K562 (cell line): ENCODE measurements at regions not wholly inside any gene's neighbourhood (a gene's known extent, or its start where the extent isn't known, plus 50 kb on each side); places are given as distances from the start of the nearest gene placed in this dataset.

Experiments
- ATAC-seq: fragments of 200-7000 bp; cut with Tn5 transposase; 3 replicates; pipeline ENCODE4 v1.9.1; 2020; ENCODE audit warnings: moderate library complexity
- BruUV-seq: library from RNA; stranded (reverse); fragments of 400-500 nt; replicated peaks from 2 replicates; lab custom pipeline; 2021; lab: Mats Ljungman, UMichigan
- CTCF ChIA-PET: fragments of 300-600 bp; formaldehyde crosslinking; extraction: SDS; loops from one replicate; lab custom pipeline; 2021; ENCODE audit warnings: low intra/inter-chr PET ratio; lab: Yijun Ruan, JAX
- POLR2A ChIA-PET: fragments of 300-600, 350-650 bp; sonication (Branson Sonifier 250); formaldehyde crosslinking; extraction: SDS; loops from one replicate; lab custom pipeline; 2021; ENCODE audit warnings: antibody characterized with exemption, inconsistent platforms; lab: Yijun Ruan, JAX
- DNase-seq, 4 experiments: peaks; one replicate each; pipeline versions ENCODE4 v3.0.0 to v3.0.0-alpha.2; 2011 to 2018; ENCODE audit warnings: low spot score in 3 of 4, mixed read lengths in 3 of 4; ENCODE audit errors: extremely low read depth in 1 of 4
- FAIRE-seq: peaks from 2 replicates; lab custom pipeline; 2011; peaks lifted over from hg19 to GRCh38; lab: Jason Lieb, UNC
- H2AFZ ChIP-seq: 2 replicates; pipeline ENCODE4 v1.6.0; 2011; ENCODE audit warnings: low read depth, low read length, control low read depth, inconsistent platforms
- H3K27ac ChIP-seq: fragments of 200-600 bp; 3 replicates; pipeline ENCODE4 v1.8.0; 2011; ENCODE audit warnings: low read depth, mild to moderate bottlenecking, control low read depth, inconsistent platforms, low read length, moderate library complexity, mixed read lengths; ENCODE audit errors: extremely low read depth
- H3K27me3 ChIP-seq, 2 experiments: fragments of 300-600 bp in 1 of 2; 2 replicates in 1 of 2; 3 replicates in 1 of 2; pipeline versions ENCODE4 v1.6.0 to v1.8.0; 2011; ENCODE audit warnings: inconsistent platforms in 2 of 2, low read length in 2 of 2, mild to moderate bottlenecking in 1 of 2, mixed read lengths in 1 of 2, moderate library complexity in 1 of 2; ENCODE audit not compliant: control insufficient read depth in 2 of 2, insufficient read depth in 2 of 2
- H3K36me3 ChIP-seq: fragments of 300-600 bp; 3 replicates; pipeline ENCODE4 v1.8.0; 2011; ENCODE audit warnings: mild to moderate bottlenecking, low read length, inconsistent platforms; ENCODE audit not compliant: control insufficient read depth, insufficient read depth
- H3K4me1 ChIP-seq, 2 experiments: fragments of 200-600 bp in 1 of 2; replicated peaks in 1 of 2; 2 replicates in 1 of 2; 3 replicates in 1 of 2; pipeline versions ENCODE4 v1.5.1 to v1.8.0; 2011; ENCODE audit warnings: inconsistent platforms in 2 of 2, low read length in 2 of 2, mild to moderate bottlenecking in 1 of 2, mixed read lengths in 1 of 2, moderate library complexity in 1 of 2; ENCODE audit not compliant: control insufficient read depth in 2 of 2, insufficient read depth in 2 of 2
- H3K4me2 ChIP-seq: 2 replicates; pipeline ENCODE4 v1.6.1; 2011; ENCODE audit warnings: low read length, control low read depth, inconsistent platforms, mixed read lengths; ENCODE audit not compliant: insufficient read depth
- H3K4me3 ChIP-seq: fragments of 200-600 bp; sonication (generic), shearing (Covaris generic); 2 replicates; pipeline ENCODE4 v1.5.1; 2016; ENCODE audit warnings: control low read depth, inconsistent platforms
- H3K79me2 ChIP-seq: fragments of 200-600 bp; 3 replicates; pipeline ENCODE4 v1.8.0; 2011; ENCODE audit warnings: low read length, inconsistent platforms; ENCODE audit not compliant: control insufficient read depth, insufficient read depth
- H3K9ac ChIP-seq, 2 experiments: 2 replicates each; pipeline versions ENCODE4 v1.6.0 to v1.6.1; 2011; ENCODE audit warnings: low read depth in 2 of 2, low read length in 2 of 2, control low read depth in 1 of 2, inconsistent platforms in 1 of 2, mild to moderate bottlenecking in 1 of 2, mixed read lengths in 1 of 2; ENCODE audit not compliant: insufficient read depth in 1 of 2
- H3K9me1 ChIP-seq: one replicate; pipeline ENCODE4 v1.6.0; 2011; ENCODE audit warnings: inconsistent platforms, mild to moderate bottlenecking, low read length, moderate library complexity; ENCODE audit not compliant: control insufficient read depth, insufficient read depth
- H3K9me3 ChIP-seq: replicated peaks from 2 replicates; pipeline ENCODE4 v1.5.1; 2011; ENCODE audit warnings: low read depth, low read length, inconsistent platforms; ENCODE audit not compliant: control insufficient read depth, insufficient read depth
- H4K20me1 ChIP-seq: replicated peaks from 2 replicates; pipeline ENCODE4 v1.6.1; 2011; ENCODE audit warnings: low read length, inconsistent platforms, mixed read lengths; ENCODE audit not compliant: control insufficient read depth, insufficient read depth
- DACH1 ChIP-seq: fragments of 450-650 bp; IDR thresholded peaks from 2 replicates; pipeline ENCODE4 v1.6.1; 2018; ENCODE audit not compliant: partially characterized antibody
- EWSR1 ChIP-seq: fragments of 450-650 bp; IDR thresholded peaks from 2 replicates; pipeline ENCODE4 v1.6.1; 2018; ENCODE audit warnings: borderline replicate concordance, mild to moderate bottlenecking, low read depth, moderate library complexity; ENCODE audit not compliant: partially characterized antibody
- HDAC2 ChIP-seq: fragments of 450-650 bp; IDR thresholded peaks from 2 replicates; pipeline ENCODE4 v1.6.1; 2016; ENCODE audit warnings: mild to moderate bottlenecking
- HDAC8 ChIP-seq: fragments of 450-650 bp; IDR thresholded peaks from 2 replicates; pipeline ENCODE4 v1.6.1; 2016; ENCODE audit warnings: mild to moderate bottlenecking, missing genetic modification characterization, moderate library complexity, missing compliant biosample characterization
- MED1 ChIP-seq: sonication (generic); formaldehyde crosslinking; IDR thresholded peaks from 2 replicates; pipeline ENCODE4 v1.8.1; 2023; ENCODE audit warnings: missing genetic modification reagents, borderline replicate concordance
- SREBF2 ChIP-seq: sonication (generic); formaldehyde crosslinking; IDR thresholded peaks from 2 replicates; pipeline ENCODE4 v1.4.0; 2020; ENCODE audit warnings: mild to moderate bottlenecking, missing genetic modification reagents
- ZBTB2 ChIP-seq: fragments of 450-650 bp; IDR thresholded peaks from 2 replicates; pipeline ENCODE4 v1.6.1; 2016; ENCODE audit warnings: antibody characterized with exemption
- ZNF24 ChIP-seq: fragments of 450-650 bp; IDR thresholded peaks from 2 replicates; pipeline ENCODE4 v1.6.1; 2016
- ZNF511 ChIP-seq: sonication (generic); formaldehyde crosslinking; IDR thresholded peaks from 2 replicates; pipeline ENCODE4 v1.8.0; 2022; ENCODE audit warnings: mild to moderate bottlenecking, missing genetic modification reagents
- WGBS: fragments of 100-300 bp; shearing (Covaris generic); methylation state at CpG from one replicate; pipeline ENCODE4 v1.1.6; 2016; ENCODE audit warnings: low coverage, mixed read lengths; ENCODE audit not compliant: insufficient coverage; ENCODE audit errors: missing lambda C conversion rate; 5-methylcytosine and 5-hydroxymethylcytosine counted together
- in situ Hi-C: fragments of 300-500 bp; cut with MboI; formaldehyde crosslinking; loops from 4 replicates; pipeline ENCODE4 v1.15.0; 2018; ENCODE audit warnings: inconsistent platforms, mixed read lengths
- intact Hi-C: fragments of 100-400 bp; cut with micrococcal nuclease; formaldehyde crosslinking; loops from 2 replicates; pipeline ENCODE4 v1.14.2; 2022
- TF ChIP-seq, protein P1 (sequence below): fragments of 200-600 bp; sonication (generic); IDR thresholded peaks from one replicate; pipeline ENCODE4 v1.6.1; 2012; ENCODE audit warnings: mild to moderate bottlenecking, low read depth, low read length, inconsistent platforms

DNA sequence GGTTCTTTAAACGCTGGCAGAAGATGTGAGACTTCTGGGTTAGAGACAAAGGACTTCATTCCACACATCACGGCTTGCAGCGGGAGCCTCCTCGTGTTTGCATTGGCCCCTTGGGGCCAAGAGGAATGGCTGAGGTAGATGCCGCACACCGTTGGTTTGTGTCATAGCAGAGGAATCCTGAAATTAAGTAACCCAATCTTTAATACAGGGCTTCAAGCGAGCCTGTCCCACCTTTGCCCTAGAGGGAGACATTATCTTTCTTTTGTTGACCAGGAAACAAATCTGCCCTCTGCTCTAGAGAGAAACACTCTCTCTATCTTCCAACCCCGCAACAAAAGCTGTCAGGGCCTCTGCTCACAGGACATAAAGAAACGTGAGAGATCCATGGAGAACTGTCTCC lies 277.5 kb upstream of the ZFP64 start (continued):
- no peak for TF ChIP-seq ZBTB2
- TF ChIP-seq SREBF2 (CRISPR knock-in tag), result no peak
- no peak for TF ChIP-seq EWSR1
- TF ChIP-seq HDAC8 (tag), result no peak
- TF ChIP-seq MED1 (CRISPR knock-in tag), result no peak
- no peak for TF ChIP-seq HDAC2

GRCh38 chr20:52465991-52466390 lies 274.4 kb upstream of the ZFP64 start:
- no peaks in the 10 kb centered on the region; a peak in 1 of 5 replicates for H3K4me1 ChIP-seq
- ATAC-seq, result no peak
- H3K27me3 ChIP-seq, result no peaks in the 10 kb centered on the region
- 26% methylated on average over 6 of the region's 6 CpGs for WGBS
- H3K9ac ChIP-seq, result no peak overlapping the region
- H3K9me3 ChIP-seq, result no peaks in the 10 kb centered on the region
- ChIA-PET POLR2A (no interaction called here), CTCF (no interaction called here)
- H3K9me1 ChIP-seq, result no peaks in the 10 kb centered on the region
- intact Hi-C loops, result no loop called here
- no TSS peak for BruUV-seq
- no peaks in the 10 kb centered on the region for H3K79me2 ChIP-seq
- H3K27ac ChIP-seq, result no peak overlapping the region
- in situ Hi-C loops, result no loop called here
- no peaks in the 10 kb centered on the region for H3K36me3 ChIP-seq
- H3K4me3 ChIP-seq, result no peak overlapping the region
- no peak overlapping the region for H3K4me2 ChIP-seq
- no peak for FAIRE-seq
- no peaks in the 10 kb centered on the region for H4K20me1 ChIP-seq
- H2AFZ ChIP-seq, result no peak overlapping the region
- DNase-seq, result no peak
- TF ChIP-seq, protein P1, sequence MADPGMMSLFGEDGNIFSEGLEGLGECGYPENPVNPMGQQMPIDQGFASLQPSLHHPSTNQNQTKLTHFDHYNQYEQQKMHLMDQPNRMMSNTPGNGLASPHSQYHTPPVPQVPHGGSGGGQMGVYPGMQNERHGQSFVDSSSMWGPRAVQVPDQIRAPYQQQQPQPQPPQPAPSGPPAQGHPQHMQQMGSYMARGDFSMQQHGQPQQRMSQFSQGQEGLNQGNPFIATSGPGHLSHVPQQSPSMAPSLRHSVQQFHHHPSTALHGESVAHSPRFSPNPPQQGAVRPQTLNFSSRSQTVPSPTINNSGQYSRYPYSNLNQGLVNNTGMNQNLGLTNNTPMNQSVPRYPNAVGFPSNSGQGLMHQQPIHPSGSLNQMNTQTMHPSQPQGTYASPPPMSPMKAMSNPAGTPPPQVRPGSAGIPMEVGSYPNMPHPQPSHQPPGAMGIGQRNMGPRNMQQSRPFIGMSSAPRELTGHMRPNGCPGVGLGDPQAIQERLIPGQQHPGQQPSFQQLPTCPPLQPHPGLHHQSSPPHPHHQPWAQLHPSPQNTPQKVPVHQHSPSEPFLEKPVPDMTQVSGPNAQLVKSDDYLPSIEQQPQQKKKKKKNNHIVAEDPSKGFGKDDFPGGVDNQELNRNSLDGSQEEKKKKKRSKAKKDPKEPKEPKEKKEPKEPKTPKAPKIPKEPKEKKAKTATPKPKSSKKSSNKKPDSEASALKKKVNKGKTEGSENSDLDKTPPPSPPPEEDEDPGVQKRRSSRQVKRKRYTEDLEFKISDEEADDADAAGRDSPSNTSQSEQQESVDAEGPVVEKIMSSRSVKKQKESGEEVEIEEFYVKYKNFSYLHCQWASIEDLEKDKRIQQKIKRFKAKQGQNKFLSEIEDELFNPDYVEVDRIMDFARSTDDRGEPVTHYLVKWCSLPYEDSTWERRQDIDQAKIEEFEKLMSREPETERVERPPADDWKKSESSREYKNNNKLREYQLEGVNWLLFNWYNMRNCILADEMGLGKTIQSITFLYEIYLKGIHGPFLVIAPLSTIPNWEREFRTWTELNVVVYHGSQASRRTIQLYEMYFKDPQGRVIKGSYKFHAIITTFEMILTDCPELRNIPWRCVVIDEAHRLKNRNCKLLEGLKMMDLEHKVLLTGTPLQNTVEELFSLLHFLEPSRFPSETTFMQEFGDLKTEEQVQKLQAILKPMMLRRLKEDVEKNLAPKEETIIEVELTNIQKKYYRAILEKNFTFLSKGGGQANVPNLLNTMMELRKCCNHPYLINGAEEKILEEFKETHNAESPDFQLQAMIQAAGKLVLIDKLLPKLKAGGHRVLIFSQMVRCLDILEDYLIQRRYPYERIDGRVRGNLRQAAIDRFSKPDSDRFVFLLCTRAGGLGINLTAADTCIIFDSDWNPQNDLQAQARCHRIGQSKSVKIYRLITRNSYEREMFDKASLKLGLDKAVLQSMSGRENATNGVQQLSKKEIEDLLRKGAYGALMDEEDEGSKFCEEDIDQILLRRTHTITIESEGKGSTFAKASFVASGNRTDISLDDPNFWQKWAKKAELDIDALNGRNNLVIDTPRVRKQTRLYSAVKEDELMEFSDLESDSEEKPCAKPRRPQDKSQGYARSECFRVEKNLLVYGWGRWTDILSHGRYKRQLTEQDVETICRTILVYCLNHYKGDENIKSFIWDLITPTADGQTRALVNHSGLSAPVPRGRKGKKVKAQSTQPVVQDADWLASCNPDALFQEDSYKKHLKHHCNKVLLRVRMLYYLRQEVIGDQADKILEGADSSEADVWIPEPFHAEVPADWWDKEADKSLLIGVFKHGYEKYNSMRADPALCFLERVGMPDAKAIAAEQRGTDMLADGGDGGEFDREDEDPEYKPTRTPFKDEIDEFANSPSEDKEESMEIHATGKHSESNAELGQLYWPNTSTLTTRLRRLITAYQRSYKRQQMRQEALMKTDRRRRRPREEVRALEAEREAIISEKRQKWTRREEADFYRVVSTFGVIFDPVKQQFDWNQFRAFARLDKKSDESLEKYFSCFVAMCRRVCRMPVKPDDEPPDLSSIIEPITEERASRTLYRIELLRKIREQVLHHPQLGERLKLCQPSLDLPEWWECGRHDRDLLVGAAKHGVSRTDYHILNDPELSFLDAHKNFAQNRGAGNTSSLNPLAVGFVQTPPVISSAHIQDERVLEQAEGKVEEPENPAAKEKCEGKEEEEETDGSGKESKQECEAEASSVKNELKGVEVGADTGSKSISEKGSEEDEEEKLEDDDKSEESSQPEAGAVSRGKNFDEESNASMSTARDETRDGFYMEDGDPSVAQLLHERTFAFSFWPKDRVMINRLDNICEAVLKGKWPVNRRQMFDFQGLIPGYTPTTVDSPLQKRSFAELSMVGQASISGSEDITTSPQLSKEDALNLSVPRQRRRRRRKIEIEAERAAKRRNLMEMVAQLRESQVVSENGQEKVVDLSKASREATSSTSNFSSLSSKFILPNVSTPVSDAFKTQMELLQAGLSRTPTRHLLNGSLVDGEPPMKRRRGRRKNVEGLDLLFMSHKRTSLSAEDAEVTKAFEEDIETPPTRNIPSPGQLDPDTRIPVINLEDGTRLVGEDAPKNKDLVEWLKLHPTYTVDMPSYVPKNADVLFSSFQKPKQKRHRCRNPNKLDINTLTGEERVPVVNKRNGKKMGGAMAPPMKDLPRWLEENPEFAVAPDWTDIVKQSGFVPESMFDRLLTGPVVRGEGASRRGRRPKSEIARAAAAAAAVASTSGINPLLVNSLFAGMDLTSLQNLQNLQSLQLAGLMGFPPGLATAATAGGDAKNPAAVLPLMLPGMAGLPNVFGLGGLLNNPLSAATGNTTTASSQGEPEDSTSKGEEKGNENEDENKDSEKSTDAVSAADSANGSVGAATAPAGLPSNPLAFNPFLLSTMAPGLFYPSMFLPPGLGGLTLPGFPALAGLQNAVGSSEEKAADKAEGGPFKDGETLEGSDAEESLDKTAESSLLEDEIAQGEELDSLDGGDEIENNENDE, result no peak
- TF ChIP-seq ZNF24 (no peak), ZNF511 (CRISPR knock-in tag) (no peak), DACH1 (no peak)
